SK-N-SH (cell line): ENCODE measurements at regions not wholly inside any gene's neighbourhood (a gene's known extent, or its start where the extent isn't known, plus 50 kb on each side); places are given as distances from the start of the nearest gene placed in this dataset.
A peak's percentile ranks its signal among the peaks of the same experiment; 100 is the strongest.

Source experiments
- CTCF ChIA-PET: fragments of 300-600, 350-600 bp; formaldehyde crosslinking; extraction: SDS; loops from one replicate; lab custom pipeline; 2021; lab: Yijun Ruan, JAX
- POLR2A ChIA-PET: fragments of 350-600 bp; sonication (Branson Sonifier 250); formaldehyde crosslinking; extraction: SDS; loops from one replicate; lab custom pipeline; 2020; ENCODE audit warnings: antibody characterized with exemption, inconsistent platforms; lab: Yijun Ruan, JAX
- DNase-seq: peaks from one replicate; pipeline ENCODE4 v3.0.0; 2012
- H2AFZ ChIP-seq: fragments of 200-600 bp; sonication (generic); 2 replicates; pipeline ENCODE4 v1.8.1; 2016; ENCODE audit warnings: antibody characterized with exemption, mild to moderate bottlenecking, low read depth
- H3F3A ChIP-seq: fragments of 200-600 bp; sonication (generic); replicated peaks from 2 replicates; pipeline ENCODE3; 2016; ENCODE audit warnings: antibody characterized with exemption, mild to moderate bottlenecking; ENCODE audit not compliant: insufficient read depth
- H3K27ac ChIP-seq, 2 experiments: fragments of 200-500 bp in 1 of 2; fragments of 200-600 bp in 1 of 2; sonication (Bioruptor generic) in 1 of 2; sonication (generic), shearing (Covaris generic) in 1 of 2; 2 replicates each; pipeline versions ENCODE4 v1.5.1 to v1.6.1; 2014 to 2016; ENCODE audit warnings: low read depth in 2 of 2, inconsistent platforms in 1 of 2, low read length in 1 of 2, mild to moderate bottlenecking in 1 of 2, mixed read lengths in 1 of 2
- H3K27me3 ChIP-seq: fragments of 200-600 bp; sonication (generic), shearing (Covaris generic); 2 replicates; pipeline ENCODE4 v1.6.1; 2016; ENCODE audit warnings: mixed run types; ENCODE audit not compliant: insufficient read depth
- H3K36me3 ChIP-seq, 2 experiments: fragments of 200-500 bp in 1 of 2; fragments of 200-600 bp in 1 of 2; sonication (Bioruptor generic) in 1 of 2; sonication (generic) in 1 of 2; replicated peaks in 1 of 2; 2 replicates each; pipeline versions ENCODE3 to v1.5.1; 2014 to 2016; ENCODE audit warnings: low read length in 1 of 2, mild to moderate bottlenecking in 1 of 2; ENCODE audit not compliant: insufficient read depth in 2 of 2, control insufficient read depth in 1 of 2
- H3K4me1 ChIP-seq, 2 experiments: fragments of 200-500 bp in 1 of 2; fragments of 200-600 bp in 1 of 2; sonication (Bioruptor generic) in 1 of 2; sonication (generic), shearing (Covaris generic) in 1 of 2; 2 replicates each; pipeline versions ENCODE4 v1.5.1 to v1.6.1; 2014 to 2016; ENCODE audit warnings: low read depth in 1 of 2, low read length in 1 of 2, mixed run types in 1 of 2; ENCODE audit not compliant: insufficient read depth in 2 of 2, control insufficient read depth in 1 of 2
- H3K4me2 ChIP-seq: fragments of 200-600 bp; sonication (generic), shearing (Covaris generic); 2 replicates; pipeline ENCODE4 v1.6.1; 2017; ENCODE audit warnings: mixed run types
- H3K4me3 ChIP-seq, 2 experiments: fragments of 200-500 bp in 1 of 2; fragments of 200-600 bp in 1 of 2; sonication (Bioruptor generic) in 1 of 2; sonication (generic), shearing (Covaris generic) in 1 of 2; 2 replicates each; pipeline versions ENCODE4 v1.5.1 to v1.8.1; 2014 to 2016; ENCODE audit warnings: low read depth in 2 of 2, inconsistent platforms in 1 of 2, low read length in 1 of 2, mild to moderate bottlenecking in 1 of 2, mixed read lengths in 1 of 2, moderate library complexity in 1 of 2
- H3K79me2 ChIP-seq: fragments of 200-600 bp; sonication (generic); 2 replicates; pipeline ENCODE4 v1.8.1; 2017; ENCODE audit warnings: mild to moderate bottlenecking; ENCODE audit not compliant: insufficient read depth
- H3K9ac ChIP-seq: fragments of 200-600 bp; sonication (generic); 2 replicates; pipeline ENCODE4 v1.6.1; 2017; ENCODE audit warnings: mixed run types
- H3K9me2 ChIP-seq: fragments of 200-600 bp; sonication (generic); 2 replicates; pipeline ENCODE4 v1.6.1; 2017; ENCODE audit warnings: mixed run types
- H3K9me3 ChIP-seq: fragments of 200-600 bp; sonication (generic); 2 replicates; pipeline ENCODE4 v1.6.1; 2017; ENCODE audit warnings: mixed run types, mild to moderate bottlenecking, moderate library complexity
- H4K20me1 ChIP-seq: fragments of 200-600 bp; sonication (generic); 2 replicates; pipeline ENCODE4 v1.6.1; 2017; ENCODE audit warnings: mild to moderate bottlenecking, mixed run types; ENCODE audit not compliant: insufficient read depth
- CTCF ChIP-seq: fragments of 200-600 bp; sonication (generic); IDR thresholded peaks from 2 replicates; pipeline ENCODE4 v1.6.1; 2017; ENCODE audit warnings: antibody characterized with exemption, mild to moderate bottlenecking, moderate library complexity
- ELF1 ChIP-seq: IDR thresholded peaks from 2 replicates; pipeline ENCODE4 v1.4.0; 2012
- PBX3 ChIP-seq: IDR thresholded peaks from 2 replicates; pipeline ENCODE4; 2012
- RAD21 ChIP-seq: IDR thresholded peaks from 2 replicates; pipeline ENCODE4 v1.6.1; 2012; ENCODE audit warnings: mild to moderate bottlenecking, low read length
- REST ChIP-seq: IDR thresholded peaks from 2 replicates; pipeline ENCODE4 v1.6.1; 2012; ENCODE audit warnings: mild to moderate bottlenecking, low read depth, low read length, moderate library complexity
- SMC3 ChIP-seq: IDR thresholded peaks from 2 replicates; pipeline ENCODE4 v1.6.1; 2012; ENCODE audit warnings: low read depth, low read length, improper control_type of control experiment
- USF1 ChIP-seq: IDR thresholded peaks from 2 replicates; pipeline ENCODE4 v1.4.0; 2012; ENCODE audit warnings: low read depth, borderline replicate concordance
- USF2 ChIP-seq: fragments of 150-350 bp; IDR thresholded peaks from 2 replicates; pipeline ENCODE4 v1.6.1; 2017; ENCODE audit warnings: antibody characterized with exemption, low read length, low read depth, borderline replicate concordance
- WGBS: methylation state at CpG from one replicate; pipeline ENCODE4 v1.1.6; 2017; ENCODE audit warnings: low lambda C conversion rate; 5-methylcytosine and 5-hydroxymethylcytosine counted together

GRCh38 chr1:168786476-168787330 is 57.7 kb upstream of the DPT start (continued):
- no peak for TF ChIP-seq USF1
- TF ChIP-seq, all 33 proteins: peak for 0

GRCh38 chr1:168788258-168788657 is 59.3 kb upstream of the DPT start:
- no peaks in the 10 kb centered on the region for H3F3A ChIP-seq
- H3K27me3 ChIP-seq: no peaks in the 10 kb centered on the region
- H4K20me1 ChIP-seq: no peaks in the 10 kb centered on the region
- H3K4me2 ChIP-seq: no peak overlapping the region
- DNase-seq: no peak
- no peaks in the 10 kb centered on the region for H3K79me2 ChIP-seq
- H3K9me2 ChIP-seq: no peaks in the 10 kb centered on the region
- H3K9ac ChIP-seq: no peak overlapping the region
- H2AFZ ChIP-seq: no peak overlapping the region
- ChIA-PET CTCF (interaction anchor here (1.2 to 1.5 kb wide), 3 partner anchors 151 to 560 kb away, joined by 3 to 7 read pairs (median 6); no protein-coding TSS in a partner anchor), POLR2A (no interaction called here)
- 91% methylated on average over 1 of the region's 1 CpG for WGBS
- no peak overlapping the region for H3K4me3 ChIP-seq
- H3K27ac ChIP-seq: no peak overlapping the region
- H3K36me3 ChIP-seq: no peaks in the 10 kb centered on the region
- H3K4me1 ChIP-seq: no peaks in the 10 kb centered on the region; a peak in 1 of 4 replicates
- H3K9me3 ChIP-seq: no peaks in the 10 kb centered on the region
- no peak for TF ChIP-seq USF2
- no peak for TF ChIP-seq PBX3

- H3K4me2 ChIP-seq: no peak overlapping the region
- WGBS: 81% methylated on average over 2 of the region's 2 CpGs
- POLR2A ChIA-PET: no interaction called here
- no peak overlapping the region for H2AFZ ChIP-seq
- H3K36me3 ChIP-seq: no peaks in the 10 kb centered on the region
- no peaks in the 10 kb centered on the region for H3K27me3 ChIP-seq
- TF ChIP-seq RAD21 (peak; percentile 51), REST (no peak), ELF1 (no peak), CTCF (peak; percentile 33; the same call in 1 of the 2 replicates), SMC3 (0 out of 2 replicates have a peak, but pooled peaks have one; percentile 2)
- no peaks in the 10 kb centered on the region for H4K20me1 ChIP-seq
- H3K9ac ChIP-seq: no peak overlapping the region
- no peaks in the 10 kb centered on the region for H3K9me3 ChIP-seq
- no peaks in the 10 kb centered on the region for H3K79me2 ChIP-seq
- H3K27ac ChIP-seq: no peak overlapping the region
- H3K4me1 ChIP-seq: no peaks in the 10 kb centered on the region
- H3K4me3 ChIP-seq: no peak overlapping the region
- CTCF ChIA-PET: interaction anchor here (0.6 to 1.3 kb wide), 4 partner anchors 35 to 421 kb away, joined by 3 to 4 read pairs (median 3); no protein-coding TSS in a partner anchor
- DNase-seq: no peak
- H3F3A ChIP-seq: no peaks in the 10 kb centered on the region
- no peaks in the 10 kb centered on the region for H3K9me2 ChIP-seq
These were observed 60.5 kb upstream of the DPT start for GRCh38 chr1:168789501-168789900.
